HepG2 (cell line): ENCODE measurements at regions not wholly inside any gene's neighbourhood (a gene's known extent, or its start where the extent isn't known, plus 50 kb on each side); places are given as distances from the start of the nearest gene placed in this dataset.

Source experiments
- ATAC-seq: fragments of 200-7000 bp; cut with Tn5 transposase; 3 replicates; pipeline ENCODE4 v1.9.1; 2020; ENCODE audit warnings: mild to moderate bottlenecking, moderate library complexity
- BruUV-seq: library from RNA; stranded (reverse); fragments of 400-500 nt; replicated peaks from 2 replicates; lab custom pipeline; 2021; lab: Mats Ljungman, UMichigan
- CTCF ChIA-PET: fragments of 300-600 bp; formaldehyde crosslinking; extraction: SDS; loops from one replicate; lab custom pipeline; 2021; ENCODE audit warnings: low total read pairs, inconsistent platforms, low intra/inter-chr PET ratio; lab: Yijun Ruan, JAX
- POLR2A ChIA-PET: fragments of 350-600 bp; sonication (Branson Sonifier 250); formaldehyde crosslinking; loops from one replicate; lab custom pipeline; 2020; ENCODE audit warnings: antibody characterized with exemption, inconsistent platforms; lab: Yijun Ruan, JAX
- DNase-seq: peaks from one replicate; pipeline ENCODE4 v3.0.0-alpha.2; 2015; ENCODE audit warnings: low spot score
- FAIRE-seq: peaks from 3 replicates; lab custom pipeline; 2011; peaks lifted over from hg19 to GRCh38; lab: Jason Lieb, UNC
- H2AFZ ChIP-seq: one replicate; pipeline ENCODE4 v1.6.1; 2011; ENCODE audit warnings: low read length, inconsistent platforms
- H3K27ac ChIP-seq: fragments of 300-600 bp; 3 replicates; pipeline ENCODE4 v1.8.0; 2011; ENCODE audit warnings: mixed run types, mild to moderate bottlenecking, mixed read lengths, low read length, inconsistent platforms; ENCODE audit not compliant: insufficient read depth; ENCODE audit errors: extremely low read length
- H3K27me3 ChIP-seq, 2 experiments: fragments of 200-600 bp in 1 of 2; 2 replicates in 1 of 2; 3 replicates in 1 of 2; pipeline versions ENCODE4 v1.6.0 to v1.8.0; 2011; ENCODE audit warnings: low read length in 2 of 2, mild to moderate bottlenecking in 2 of 2, moderate library complexity in 2 of 2, inconsistent platforms in 1 of 2; ENCODE audit not compliant: insufficient read depth in 2 of 2, control insufficient read depth in 1 of 2
- H3K36me3 ChIP-seq, 2 experiments: fragments of 200-600 bp in 1 of 2; replicated peaks in 1 of 2; 2 replicates in 1 of 2; 3 replicates in 1 of 2; pipeline versions ENCODE4 v1.5.1 to v1.8.0; 2011; ENCODE audit warnings: low read length in 2 of 2, inconsistent platforms in 1 of 2; ENCODE audit not compliant: insufficient read depth in 2 of 2, control insufficient read depth in 1 of 2
- H3K4me1 ChIP-seq: 2 replicates; pipeline ENCODE4 v1.5.1; 2012; ENCODE audit warnings: low read length, inconsistent platforms; ENCODE audit not compliant: insufficient read depth
- H3K4me2 ChIP-seq: 2 replicates; pipeline ENCODE4 v1.6.0; 2011; ENCODE audit warnings: low read depth, low read length, inconsistent platforms
- H3K4me3 ChIP-seq, 3 experiments: fragments of 200-600 bp in 1 of 3; sonication (generic), shearing (Covaris generic) in 1 of 3; replicated peaks in 1 of 3; 2 replicates each; pipeline ENCODE4 v1.5.1; 2011 to 2016; ENCODE audit warnings: low read length in 3 of 3, inconsistent platforms in 2 of 3, low read depth in 2 of 3, mild to moderate bottlenecking in 2 of 3, control low read depth in 1 of 3, mixed read lengths in 1 of 3; ENCODE audit not compliant: insufficient read depth in 1 of 3
- H3K79me2 ChIP-seq: one replicate; pipeline ENCODE4 v1.6.1; 2011; ENCODE audit warnings: low read length, inconsistent platforms; ENCODE audit not compliant: insufficient read depth
- H3K9ac ChIP-seq: 2 replicates; pipeline ENCODE4 v1.6.0; 2011; ENCODE audit warnings: mild to moderate bottlenecking, low read depth, low read length, inconsistent platforms; ENCODE audit not compliant: insufficient read depth
- H3K9me3 ChIP-seq: 2 replicates; pipeline ENCODE4 v1.5.1; 2012; ENCODE audit warnings: mild to moderate bottlenecking, low read length
- H4K20me1 ChIP-seq: 2 replicates; pipeline ENCODE4 v1.6.0; 2011; ENCODE audit warnings: inconsistent platforms, mild to moderate bottlenecking, low read length, moderate library complexity; ENCODE audit not compliant: insufficient read depth
- ELK4 ChIP-seq: sonication (generic); formaldehyde crosslinking; IDR thresholded peaks from 2 replicates; pipeline ENCODE4 v1.9.0; 2021; ENCODE audit warnings: missing genetic modification reagents, borderline replicate concordance
- PATZ1 ChIP-seq: sonication (generic); formaldehyde crosslinking; IDR thresholded peaks from 2 replicates; pipeline ENCODE4 v1.4.0; 2020; ENCODE audit warnings: missing genetic modification reagents
- RBM22 ChIP-seq: fragments of 200-400 bp; formaldehyde crosslinking; optimal IDR thresholded peaks from 2 replicates; pipeline ENCODE3; 2017; ENCODE audit warnings: mild to moderate bottlenecking, low read length, moderate library complexity
- SNRNP70 ChIP-seq: fragments of 200-400 bp; formaldehyde crosslinking; IDR thresholded peaks from 2 replicates; pipeline ENCODE4 v1.6.1; 2017; ENCODE audit warnings: mild to moderate bottlenecking, low read depth, low read length, moderate library complexity
- ZBTB20 ChIP-seq: sonication (generic); formaldehyde crosslinking; IDR thresholded peaks from 2 replicates; pipeline ENCODE4 v1.8.1; 2023; ENCODE audit warnings: missing genetic modification reagents, low read depth, mild to moderate bottlenecking, borderline replicate concordance
- ZNF224 ChIP-seq: sonication (generic); formaldehyde crosslinking; IDR thresholded peaks from 2 replicates; pipeline ENCODE4 v1.5.0; 2020; ENCODE audit warnings: mild to moderate bottlenecking, missing genetic modification reagents
- ZNF549 ChIP-seq: sonication (generic); formaldehyde crosslinking; IDR thresholded peaks from 2 replicates; pipeline ENCODE4 v1.5.0; 2020; ENCODE audit warnings: missing genetic modification reagents
- ZNF768 ChIP-seq: sonication (generic); formaldehyde crosslinking; IDR thresholded peaks from 2 replicates; pipeline ENCODE4 v1.4.0; 2020; ENCODE audit warnings: missing genetic modification reagents
- ZNF790 ChIP-seq: sonication (generic); formaldehyde crosslinking; IDR thresholded peaks from 2 replicates; pipeline ENCODE4 v1.8.0; 2022; ENCODE audit warnings: missing genetic modification reagents, mild to moderate bottlenecking, borderline replicate concordance
- WGBS: methylation state at CpG from one replicate; pipeline ENCODE4 v1.1.6; 2017; ENCODE audit warnings: low lambda C conversion rate; 5-methylcytosine and 5-hydroxymethylcytosine counted together
- in situ Hi-C: cut with HindIII; loops from 2 replicates; pipeline ENCODE4 v1.10.0; 2017; ENCODE audit warnings: low pct_unique_long_range_greater_than_20kb; ENCODE audit not compliant: extremely low pct_ligation_motif_present
- intact Hi-C: fragments of 100-400 bp; cut with micrococcal nuclease; formaldehyde crosslinking; loops from one replicate; pipeline ENCODE4 v1.10.0; 2022; ENCODE audit not compliant: unreplicated experiment

- Histone ChIP-seq H3K79me2 (no peaks in the 10 kb centered on the region), H3K36me3 (no peaks in the 10 kb centered on the region), H3K27me3 (peaks cover 0 to 21% of the 10 kb centered on the region in 2 experiments; a peak in 4 of 5 replicates), H4K20me1 (no peaks in the 10 kb centered on the region), H3K9ac (no peak overlapping the region), H3K4me1 (no peaks in the 10 kb centered on the region), H3K9me3 (no peaks in the 10 kb centered on the region), H3K4me2 (no peak overlapping the region), H2AFZ (no peak overlapping the region), H3K4me3 (no peak overlapping the region), H3K27ac (no peak overlapping the region)
- in situ Hi-C loops = no loop called here
- DNase-seq (no peak), FAIRE-seq (no peak), ATAC-seq (no peak)
- CTCF ChIA-PET = no interaction called here
- intact Hi-C loops = no loop called here
- BruUV-seq = no TSS peak
- 80% methylated on average over 76 of the region's 77 CpGs for WGBS
- POLR2A ChIA-PET = no interaction called here
- TF ChIP-seq ZNF790 (no peak), ZNF224 (CRISPR knock-in tag) (no peak), ZNF549 (CRISPR knock-in tag) (no peak), ELK4 (no peak), ZBTB20 (no peak), ZNF768 (peak; percentile 14; the same call in 1 of the 2 replicates), RBM22 (no peak), SNRNP70 (no peak), PATZ1 (CRISPR knock-in tag) (no peak)
Measured at GRCh38 chr6:170022827-170023619, 267.9 kb downstream of the DLL1 start.
